ENCODE measurements at regions not wholly inside any gene's neighbourhood (a gene's known extent, or its start where the extent isn't known, plus 50 kb on each side); places are given as distances from the start of the nearest gene placed in this dataset.

GRCh38 chr1:168394858-168395257, 114.2 kb downstream of the TBX19 start:
- Histone ChIP-seq H3K4me1 (no peaks in the 10 kb centered on the region), H3K27ac (no peak overlapping the region), H3K36me3 (no peaks in the 10 kb centered on the region), H3K9me3 (no peaks in the 10 kb centered on the region), H3K27me3 (no peaks in the 10 kb centered on the region), H3K4me3 (no peak overlapping the region)
- DNase-seq (no peak), ATAC-seq (ENCODE audit: low FRiP score in 2 of 2) (no peak)
- 92 to 100% methylated on average over 1 of the region's 1 CpG for WGBS, 2 donors
- TF ChIP-seq POLR2A (IDR thresholded peaks at IDR 0.05) = no peak
- TF ChIP-seq CTCF (IDR thresholded peaks at IDR 0.05) = no peak
- TF ChIP-seq POLR2AphosphoS5 (IDR thresholded peaks at IDR 0.05) = no peak
- no peak for TF ChIP-seq EP300 (IDR thresholded peaks at IDR 0.05)

GRCh38 chr1:168392958-168393549, 112.4 kb downstream of the TBX19 start:
- 81 to 86% methylated on average over 4 to 5 of the region's 5 CpGs for WGBS, 2 donors
- no peaks in the 10 kb centered on the region for H3K36me3 ChIP-seq

GRCh38 chr1:168391851-168392681, 111.4 kb downstream of the TBX19 start:
- DNase-seq (peak in 1 of 2 donors; percentile 26), ATAC-seq (ENCODE audit: low FRiP score in 2 of 2) (no peak)
- H3K27me3 ChIP-seq = no peaks in the 10 kb centered on the region
- no peak overlapping the region for H3K4me3 ChIP-seq
- peaks cover 0 to 7% (median 5%) of the 10 kb centered on the region in 4 donors for H3K4me1 ChIP-seq
- no peaks in the 10 kb centered on the region for H3K9me3 ChIP-seq
- no peaks in the 10 kb centered on the region for H3K36me3 ChIP-seq
- H3K27ac ChIP-seq = no peak overlapping the region
- 60 to 67% methylated on average over 8 of the region's 8 CpGs for WGBS, 2 donors
- no peak for TF ChIP-seq EP300 (IDR thresholded peaks at IDR 0.05)
- TF ChIP-seq POLR2AphosphoS5 (IDR thresholded peaks at IDR 0.05) = no peak
- no peak for TF ChIP-seq POLR2A (IDR thresholded peaks at IDR 0.05)
- no peak for TF ChIP-seq CTCF (IDR thresholded peaks at IDR 0.05)

More at GRCh38 chr1:168392958-168393549, 112.4 kb downstream of the TBX19 start:
- Histone ChIP-seq H3K27ac (no peak overlapping the region), H3K4me1 (no peaks in the 10 kb centered on the region), H3K9me3 (no peaks in the 10 kb centered on the region), H3K4me3 (no peak overlapping the region), H3K27me3 (no peaks in the 10 kb centered on the region)
- DNase-seq (no peak), ATAC-seq (ENCODE audit: low FRiP score in 2 of 2) (no peak)
- no peak for TF ChIP-seq POLR2A (IDR thresholded peaks at IDR 0.05)
- no peak for TF ChIP-seq CTCF (IDR thresholded peaks at IDR 0.05)
- TF ChIP-seq EP300 (IDR thresholded peaks at IDR 0.05) = no peak
- no peak for TF ChIP-seq POLR2AphosphoS5 (IDR thresholded peaks at IDR 0.05)

- Histone ChIP-seq H3K36me3 (no peaks in the 10 kb centered on the region), H3K27ac (no peak overlapping the region)
These were observed 109.6 kb downstream of the TBX19 start for GRCh38 chr1:168390271-168390670.

More at GRCh38 chr1:168390271-168390670, 109.6 kb downstream of the TBX19 start:
- H3K9me3 ChIP-seq = no peaks in the 10 kb centered on the region
- ATAC-seq (ENCODE audit: low FRiP score in 2 of 2) (no peak), DNase-seq (no peak)
- TF ChIP-seq POLR2A (IDR thresholded peaks at IDR 0.05) (no peak), EP300 (IDR thresholded peaks at IDR 0.05) (no peak), POLR2AphosphoS5 (IDR thresholded peaks at IDR 0.05) (no peak), CTCF (IDR thresholded peaks at IDR 0.05) (no peak)
- WGBS, 2 donors = 70 to 79% methylated on average over 2 of the region's 2 CpGs
- no peak overlapping the region for H3K4me3 ChIP-seq
- no peaks in the 10 kb centered on the region for H3K27me3 ChIP-seq
- peaks cover 0 to 10% (median 5%) of the 10 kb centered on the region in 4 donors for H3K4me1 ChIP-seq

Data from upper lobe of left lung (tissue), 6 donors.